Stomach (tissue), 8 donors: ENCODE measurements at regions not wholly inside any gene's neighbourhood (a gene's known extent, or its start where the extent isn't known, plus 50 kb on each side); places are given as distances from the start of the nearest gene placed in this dataset.

Experiments used
- DNase-seq, 2 donors: peaks; one replicate each; pipeline versions ENCODE4 v3.0.0 to v3.0.0-alpha.2; 2013 to 2019
- H3K27ac ChIP-seq, 5 donors: fragments of 200-600 bp in 4 of 5; sonication (generic) in 4 of 5; one replicate each; pipeline ENCODE4 v1.5.1; 2013 to 2019; ENCODE audit warnings: mild to moderate bottlenecking in 1 of 5, moderate library complexity in 1 of 5
- H3K27me3 ChIP-seq, 3 donors: fragments of 200-600 bp; sonication (generic); one replicate each; pipeline ENCODE4 v1.5.1; 2017 to 2019; ENCODE audit warnings: mixed run types in 1 of 3
- H3K36me3 ChIP-seq, 4 donors: fragments of 200-600 bp; sonication (generic); 1 replicate in 3 of 4; 2 replicates in 1 of 4; pipeline ENCODE4 v1.5.1; 2016 to 2019
- H3K4me1 ChIP-seq, 4 donors: fragments of 200-600 bp; sonication (generic); one replicate each; pipeline ENCODE4 v1.5.1; 2016 to 2019
- H3K4me3 ChIP-seq, 4 donors: fragments of 200-600 bp; sonication (generic) in 3 of 4; one replicate each; pipeline ENCODE4 v1.5.1; 2016 to 2019; ENCODE audit warnings: mild to moderate bottlenecking in 1 of 4
- H3K9me3 ChIP-seq, 4 donors: fragments of 200-600 bp; sonication (generic); one replicate each; pipeline ENCODE4 v1.5.1; 2016 to 2019
- EP300 ChIP-seq: sonication (generic); formaldehyde crosslinking; IDR thresholded peaks from one replicate; pipeline ENCODE4 v1.6.1; 2017; ENCODE audit warnings: antibody characterized with exemption
- POLR2A ChIP-seq, 4 donors: fragments of 450-650 bp; IDR thresholded peaks; one replicate each; pipeline ENCODE4 v1.6.1; 2016; ENCODE audit warnings: antibody characterized with exemption in 4 of 4, control low read depth in 2 of 4, mild to moderate bottlenecking in 1 of 4, moderate library complexity in 1 of 4
- POLR2AphosphoS5 ChIP-seq, 3 donors: sonication (generic); formaldehyde crosslinking; IDR thresholded peaks; one replicate each; pipeline ENCODE4 v1.6.1; 2016; ENCODE audit warnings: antibody characterized with exemption in 3 of 3
- WGBS, 5 donors: extraction: QIAGEN DNeasy Blood & Tissue Kit in 3 of 5; methylation state at CpG; one replicate each; pipeline versions ENCODE4 v1.1.5 to v1.1.7; 2013 to 2018; 5-methylcytosine and 5-hydroxymethylcytosine counted together
- intact Hi-C: fragments of 100-400 bp; cut with DNase I; formaldehyde crosslinking; loops from one replicate; pipeline ENCODE4 v1.15.1; 2023; ENCODE audit warnings: low total_unique reads
- TF ChIP-seq, protein P1 (sequence below), 7 experiments: fragments of 450-650 bp in 4 of 7; fragments of 200-600 bp in 3 of 7; sonication (generic) in 3 of 7; IDR thresholded peaks; one replicate each; pipeline ENCODE4 v1.5.1; 2016 to 2019; ENCODE audit warnings: antibody characterized with exemption in 7 of 7, control low read depth in 2 of 7, mild to moderate bottlenecking in 1 of 7
- donor health status: healthy with polysubstance abuse.
- donor health status: Bipolar disorder and iron deficiency.
- donor health status: healthy.

DNA sequence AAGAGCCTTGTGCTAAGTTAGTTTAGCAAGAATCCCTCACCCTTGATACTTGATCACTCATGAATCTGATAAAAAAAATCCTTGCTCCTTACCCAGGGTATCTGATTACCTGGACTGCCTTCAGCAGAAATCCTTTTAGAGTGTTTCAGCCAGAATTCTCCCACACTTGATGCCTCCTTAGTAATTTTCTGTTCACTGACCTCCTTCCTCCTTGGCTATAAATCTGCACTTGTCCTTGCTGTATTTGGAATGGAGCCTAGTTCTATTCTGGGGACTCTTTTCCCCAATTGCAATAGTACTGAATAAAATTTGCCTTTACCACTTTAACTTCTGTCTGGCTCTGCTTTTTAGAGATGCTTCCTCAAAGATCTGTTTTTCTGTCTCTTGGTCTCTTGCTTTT lies 84.9 kb downstream of the RPS24 start:
- intact Hi-C loops: no loop called here
- DNase-seq: no peak
- Histone ChIP-seq H3K4me1 (no peaks in the 10 kb centered on the region), H3K27ac (no peak overlapping the region), H3K27me3 (no peaks in the 10 kb centered on the region), H3K9me3 (peaks cover 9 to 25% (median 21%) of the 10 kb centered on the region in 4 donors), H3K4me3 (no peak overlapping the region), H3K36me3 (no peaks in the 10 kb centered on the region)
- TF ChIP-seq POLR2AphosphoS5 (IDR thresholded peaks at IDR 0.05) (no peak), EP300 (no peak), POLR2A (IDR thresholded peaks at IDR 0.05) (no peak)
- TF ChIP-seq, protein P1, sequence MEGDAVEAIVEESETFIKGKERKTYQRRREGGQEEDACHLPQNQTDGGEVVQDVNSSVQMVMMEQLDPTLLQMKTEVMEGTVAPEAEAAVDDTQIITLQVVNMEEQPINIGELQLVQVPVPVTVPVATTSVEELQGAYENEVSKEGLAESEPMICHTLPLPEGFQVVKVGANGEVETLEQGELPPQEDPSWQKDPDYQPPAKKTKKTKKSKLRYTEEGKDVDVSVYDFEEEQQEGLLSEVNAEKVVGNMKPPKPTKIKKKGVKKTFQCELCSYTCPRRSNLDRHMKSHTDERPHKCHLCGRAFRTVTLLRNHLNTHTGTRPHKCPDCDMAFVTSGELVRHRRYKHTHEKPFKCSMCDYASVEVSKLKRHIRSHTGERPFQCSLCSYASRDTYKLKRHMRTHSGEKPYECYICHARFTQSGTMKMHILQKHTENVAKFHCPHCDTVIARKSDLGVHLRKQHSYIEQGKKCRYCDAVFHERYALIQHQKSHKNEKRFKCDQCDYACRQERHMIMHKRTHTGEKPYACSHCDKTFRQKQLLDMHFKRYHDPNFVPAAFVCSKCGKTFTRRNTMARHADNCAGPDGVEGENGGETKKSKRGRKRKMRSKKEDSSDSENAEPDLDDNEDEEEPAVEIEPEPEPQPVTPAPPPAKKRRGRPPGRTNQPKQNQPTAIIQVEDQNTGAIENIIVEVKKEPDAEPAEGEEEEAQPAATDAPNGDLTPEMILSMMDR (IDR thresholded peaks at IDR 0.05): no peak

DNA sequence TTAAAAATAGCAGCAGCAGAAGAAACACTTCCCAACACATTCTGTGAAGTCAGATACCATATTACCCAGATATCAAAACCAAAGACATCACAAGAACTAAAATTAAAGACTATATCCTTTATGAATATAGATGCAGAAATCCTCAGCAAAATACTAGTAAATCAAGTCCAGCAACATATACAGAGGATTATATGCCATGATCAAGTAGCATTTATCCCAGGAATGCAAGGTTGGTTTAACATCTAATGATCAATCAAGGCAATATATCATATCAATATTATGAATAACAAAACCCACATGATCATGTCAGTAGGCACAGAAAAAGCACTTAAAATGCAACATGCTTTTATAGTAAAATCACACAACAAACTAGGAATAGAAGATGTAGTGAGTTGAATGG lies 88.1 kb downstream of the RPS24 start:
- TF ChIP-seq EP300 (no peak), POLR2AphosphoS5 (IDR thresholded peaks at IDR 0.05) (no peak), POLR2A (IDR thresholded peaks at IDR 0.05) (no peak)
- TF ChIP-seq, protein P1 (IDR thresholded peaks at IDR 0.05): no peak
- Histone ChIP-seq H3K36me3 (no peaks in the 10 kb centered on the region), H3K27me3 (no peaks in the 10 kb centered on the region), H3K4me3 (no peak overlapping the region), H3K4me1 (no peaks in the 10 kb centered on the region), H3K9me3 (peaks cover 9 to 27% (median 21%) of the 10 kb centered on the region in 4 donors), H3K27ac (no peak overlapping the region)
- no peak for DNase-seq
- intact Hi-C loops: no loop called here

DNA sequence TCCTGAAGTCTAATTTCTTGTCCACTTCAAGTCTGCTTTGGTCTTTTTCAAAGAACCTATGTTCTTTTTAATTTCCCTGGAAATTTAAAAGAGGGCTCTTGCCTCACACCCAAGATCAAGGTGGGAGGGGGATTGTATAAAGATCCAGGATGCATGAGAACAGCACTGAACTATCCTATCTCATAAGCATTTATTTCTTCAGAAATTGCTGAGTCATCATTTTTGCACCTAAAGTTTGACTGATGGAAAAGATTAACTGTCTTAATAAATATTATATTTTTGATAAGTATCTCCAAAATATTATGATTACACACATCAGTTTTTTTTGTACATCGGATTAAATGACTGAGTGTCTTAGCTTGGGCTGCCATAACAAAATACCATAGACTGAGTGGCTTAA lies 90.5 kb downstream of the RPS24 start:
- H3K4me1 ChIP-seq: no peaks in the 10 kb centered on the region
- intact Hi-C loops: no loop called here
- no peaks in the 10 kb centered on the region for H3K27me3 ChIP-seq
- 74 to 89% (median 83%) methylated on average over 1 of the region's 1 CpG for WGBS, 5 donors
- H3K27ac ChIP-seq: no peak overlapping the region
- H3K9me3 ChIP-seq: peaks cover 9 to 27% (median 21%) of the 10 kb centered on the region in 4 donors
- no peaks in the 10 kb centered on the region for H3K36me3 ChIP-seq
- TF ChIP-seq POLR2A (IDR thresholded peaks at IDR 0.05) (no peak), EP300 (no peak), POLR2AphosphoS5 (IDR thresholded peaks at IDR 0.05) (no peak)
- TF ChIP-seq, protein P1 (IDR thresholded peaks at IDR 0.05): no peak
- H3K4me3 ChIP-seq: no peak overlapping the region
- no peak for DNase-seq

DNA sequence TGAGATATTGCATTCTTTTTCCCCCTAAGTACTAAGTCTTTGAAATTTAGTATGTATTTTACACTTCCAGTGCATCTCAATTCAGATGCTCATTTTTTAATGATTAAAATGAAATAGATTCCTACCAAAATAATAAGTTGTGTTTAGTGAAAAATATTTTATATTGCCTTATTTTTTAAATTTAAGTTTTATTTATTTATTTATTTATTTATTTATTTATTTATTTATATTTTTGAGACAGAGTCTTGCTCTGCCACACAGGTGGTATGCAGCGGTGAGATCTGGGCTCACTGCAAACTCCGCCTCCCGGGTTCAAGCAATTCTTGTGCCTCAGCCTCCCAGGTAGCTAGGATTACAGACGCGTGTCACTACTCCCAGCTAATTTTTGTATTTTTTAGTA lies 95.5 kb downstream of the RPS24 start:
- no peaks in the 10 kb centered on the region for H3K27me3 ChIP-seq
- no peak for DNase-seq
- WGBS, 5 donors: 94 to 97% (median 95%) methylated on average over 5 of the region's 5 CpGs
- intact Hi-C loops: no loop called here
- no peaks in the 10 kb centered on the region for H3K36me3 ChIP-seq
- H3K4me1 ChIP-seq: no peaks in the 10 kb centered on the region
- TF ChIP-seq POLR2AphosphoS5 (IDR thresholded peaks at IDR 0.05) (no peak), POLR2A (IDR thresholded peaks at IDR 0.05) (no peak), EP300 (no peak)
- TF ChIP-seq, protein P1 (IDR thresholded peaks at IDR 0.05): no peak
- no peak overlapping the region for H3K4me3 ChIP-seq
- H3K27ac ChIP-seq: no peak overlapping the region
- H3K9me3 ChIP-seq: no peaks in the 10 kb centered on the region
